T47D (cell line): ENCODE measurements at regions not wholly inside any gene's neighbourhood (a gene's known extent, or its start where the extent isn't known, plus 50 kb on each side); places are given as distances from the start of the nearest gene placed in this dataset.
"Not testable (repeated sequence)": the region's sequence is repeated elsewhere in the genome, so short reads cannot be mapped to it uniquely, and the experiment has no call there.

Source experiments
- DNase-seq, 2 experiments: peaks; one replicate each; pipeline versions ENCODE4 v3.0.0 to v3.0.0-alpha.2; 2011 to 2012; ENCODE audit warnings: low read depth in 1 of 2, low spot score in 1 of 2
- JUND ChIP-seq: IDR thresholded peaks from 2 replicates; pipeline ENCODE4 v1.6.1; 2012; ENCODE audit warnings: low read depth
- in situ Hi-C: cut with HindIII; loops from 2 replicates; pipeline ENCODE4 v1.10.0; 2016; ENCODE audit warnings: low sequenced_read_pairs, low pct_unique_long_range_greater_than_20kb

GRCh38 chr20:55528482-55528881 lies 476.8 kb downstream of the CBLN4 start:
- DNase-seq = no peak
- no peak for TF ChIP-seq JUND
- in situ Hi-C loops = no loop called here

GRCh38 chr20:55522296-55522815 lies 483.0 kb downstream of the CBLN4 start:
- in situ Hi-C loops = no loop called here
- TF ChIP-seq JUND = no peak
- DNase-seq = no peak

- in situ Hi-C loops, DNase-seq: not testable (repeated sequence)
Measured at GRCh38 chr20:55517584-55517983, 487.7 kb downstream of the CBLN4 start.

GRCh38 chr20:55515832-55516231 lies 489.5 kb downstream of the CBLN4 start:
- TF ChIP-seq JUND = no peak
- in situ Hi-C loops = no loop called here
- no peak for DNase-seq

- no peak for DNase-seq
- in situ Hi-C loops = no loop called here
- no peak for TF ChIP-seq JUND
Measured at GRCh38 chr20:55514531-55514930, 490.8 kb downstream of the CBLN4 start.

GRCh38 chr20:55513954-55514353 lies 491.4 kb downstream of the CBLN4 start:
- in situ Hi-C loops = no loop called here
- no peak for DNase-seq
- no peak for TF ChIP-seq JUND

- DNase-seq = no peak
- TF ChIP-seq JUND = no peak
- in situ Hi-C loops = no loop called here
Measured at GRCh38 chr20:55500130-55500529, 505.2 kb downstream of the CBLN4 start.

- no peak for TF ChIP-seq JUND
- DNase-seq = no peak
- in situ Hi-C loops = no loop called here
Measured at GRCh38 chr20:55488593-55488992, 516.7 kb downstream of the CBLN4 start.

- in situ Hi-C loops = no loop called here
- no peak for TF ChIP-seq JUND
- DNase-seq = no peak
Measured at GRCh38 chr20:55478724-55479450, 526.4 kb downstream of the CBLN4 start.

GRCh38 chr20:55472704-55473103 lies 532.6 kb downstream of the CBLN4 start:
- in situ Hi-C loops = no loop called here
- TF ChIP-seq JUND = no peak
- peak in 1 of 2 experiments; percentile 31 for DNase-seq

- TF ChIP-seq JUND = no peak
- no peak for DNase-seq
Measured at GRCh38 chr20:55471052-55472006, 534.0 kb downstream of the CBLN4 start.

GRCh38 chr20:55469074-55469473 lies 536.2 kb downstream of the CBLN4 start:
- no peak for TF ChIP-seq JUND
- DNase-seq = no peak
- in situ Hi-C loops = no loop called here

More at GRCh38 chr20:55471052-55472006, 534.0 kb downstream of the CBLN4 start:
- in situ Hi-C loops = no loop called here

GRCh38 chr20:55461519-55461918 lies 543.8 kb downstream of the CBLN4 start:
- DNase-seq = no peak

More at GRCh38 chr20:55461519-55461918, 543.8 kb downstream of the CBLN4 start:
- TF ChIP-seq JUND = no peak
- in situ Hi-C loops = no loop called here
